SK-N-SH (cell line): ENCODE measurements at regions not wholly inside any gene's neighbourhood (a gene's known extent, or its start where the extent isn't known, plus 50 kb on each side); places are given as distances from the start of the nearest gene placed in this dataset.

ENCODE experiments used
- CTCF ChIA-PET: fragments of 300-600, 350-600 bp; formaldehyde crosslinking; extraction: SDS; loops from one replicate; lab custom pipeline; 2021; lab: Yijun Ruan, JAX
- POLR2A ChIA-PET: fragments of 350-600 bp; sonication (Branson Sonifier 250); formaldehyde crosslinking; extraction: SDS; loops from one replicate; lab custom pipeline; 2020; ENCODE audit warnings: antibody characterized with exemption, inconsistent platforms; lab: Yijun Ruan, JAX
- DNase-seq: peaks from one replicate; pipeline ENCODE4 v3.0.0; 2012
- H2AFZ ChIP-seq: fragments of 200-600 bp; sonication (generic); 2 replicates; pipeline ENCODE4 v1.8.1; 2016; ENCODE audit warnings: antibody characterized with exemption, mild to moderate bottlenecking, low read depth
- H3F3A ChIP-seq: fragments of 200-600 bp; sonication (generic); replicated peaks from 2 replicates; pipeline ENCODE3; 2016; ENCODE audit warnings: antibody characterized with exemption, mild to moderate bottlenecking; ENCODE audit not compliant: insufficient read depth
- H3K27ac ChIP-seq, 2 experiments: fragments of 200-500 bp in 1 of 2; fragments of 200-600 bp in 1 of 2; sonication (Bioruptor generic) in 1 of 2; sonication (generic), shearing (Covaris generic) in 1 of 2; 2 replicates each; pipeline versions ENCODE4 v1.5.1 to v1.6.1; 2014 to 2016; ENCODE audit warnings: low read depth in 2 of 2, inconsistent platforms in 1 of 2, low read length in 1 of 2, mild to moderate bottlenecking in 1 of 2, mixed read lengths in 1 of 2
- H3K27me3 ChIP-seq: fragments of 200-600 bp; sonication (generic), shearing (Covaris generic); 2 replicates; pipeline ENCODE4 v1.6.1; 2016; ENCODE audit warnings: mixed run types; ENCODE audit not compliant: insufficient read depth
- H3K36me3 ChIP-seq, 2 experiments: fragments of 200-500 bp in 1 of 2; fragments of 200-600 bp in 1 of 2; sonication (Bioruptor generic) in 1 of 2; sonication (generic) in 1 of 2; replicated peaks in 1 of 2; 2 replicates each; pipeline versions ENCODE3 to v1.5.1; 2014 to 2016; ENCODE audit warnings: low read length in 1 of 2, mild to moderate bottlenecking in 1 of 2; ENCODE audit not compliant: insufficient read depth in 2 of 2, control insufficient read depth in 1 of 2
- H3K4me1 ChIP-seq, 2 experiments: fragments of 200-500 bp in 1 of 2; fragments of 200-600 bp in 1 of 2; sonication (Bioruptor generic) in 1 of 2; sonication (generic), shearing (Covaris generic) in 1 of 2; 2 replicates each; pipeline versions ENCODE4 v1.5.1 to v1.6.1; 2014 to 2016; ENCODE audit warnings: low read depth in 1 of 2, low read length in 1 of 2, mixed run types in 1 of 2; ENCODE audit not compliant: insufficient read depth in 2 of 2, control insufficient read depth in 1 of 2
- H3K4me2 ChIP-seq: fragments of 200-600 bp; sonication (generic), shearing (Covaris generic); 2 replicates; pipeline ENCODE4 v1.6.1; 2017; ENCODE audit warnings: mixed run types
- H3K4me3 ChIP-seq, 2 experiments: fragments of 200-500 bp in 1 of 2; fragments of 200-600 bp in 1 of 2; sonication (Bioruptor generic) in 1 of 2; sonication (generic), shearing (Covaris generic) in 1 of 2; 2 replicates each; pipeline versions ENCODE4 v1.5.1 to v1.8.1; 2014 to 2016; ENCODE audit warnings: low read depth in 2 of 2, inconsistent platforms in 1 of 2, low read length in 1 of 2, mild to moderate bottlenecking in 1 of 2, mixed read lengths in 1 of 2, moderate library complexity in 1 of 2
- H3K79me2 ChIP-seq: fragments of 200-600 bp; sonication (generic); 2 replicates; pipeline ENCODE4 v1.8.1; 2017; ENCODE audit warnings: mild to moderate bottlenecking; ENCODE audit not compliant: insufficient read depth
- H3K9ac ChIP-seq: fragments of 200-600 bp; sonication (generic); 2 replicates; pipeline ENCODE4 v1.6.1; 2017; ENCODE audit warnings: mixed run types
- H3K9me2 ChIP-seq: fragments of 200-600 bp; sonication (generic); 2 replicates; pipeline ENCODE4 v1.6.1; 2017; ENCODE audit warnings: mixed run types
- H3K9me3 ChIP-seq: fragments of 200-600 bp; sonication (generic); 2 replicates; pipeline ENCODE4 v1.6.1; 2017; ENCODE audit warnings: mixed run types, mild to moderate bottlenecking, moderate library complexity
- H4K20me1 ChIP-seq: fragments of 200-600 bp; sonication (generic); 2 replicates; pipeline ENCODE4 v1.6.1; 2017; ENCODE audit warnings: mild to moderate bottlenecking, mixed run types; ENCODE audit not compliant: insufficient read depth
- EP300 ChIP-seq, 2 experiments: IDR thresholded peaks; 2 replicates each; pipeline versions ENCODE4 v1.4.0 to v1.6.1; 2012; ENCODE audit warnings: borderline replicate concordance in 1 of 2, low read depth in 1 of 2, low read length in 1 of 2
- FOSL2 ChIP-seq: IDR thresholded peaks from 2 replicates; pipeline ENCODE4 v1.4.0; 2012; ENCODE audit warnings: low read depth, mild to moderate bottlenecking, moderate library complexity, borderline replicate concordance
- GABPA ChIP-seq: IDR thresholded peaks from 2 replicates; pipeline ENCODE4 v1.4.0; 2012; ENCODE audit warnings: low read depth, mild to moderate bottlenecking
- GATA2 ChIP-seq: sonication (generic); formaldehyde crosslinking; IDR thresholded peaks from 2 replicates; pipeline ENCODE4 v1.5.0; 2020; ENCODE audit warnings: mild to moderate bottlenecking, missing genetic modification reagents
- JUND ChIP-seq: IDR thresholded peaks from 2 replicates; pipeline ENCODE4 v1.4.0; 2012
- MXI1 ChIP-seq: IDR thresholded peaks from 2 replicates; pipeline ENCODE4 v1.6.1; 2012; ENCODE audit warnings: mild to moderate bottlenecking, low read depth, low read length, improper control_type of control experiment
- NRF1 ChIP-seq: IDR thresholded peaks from 2 replicates; pipeline ENCODE4 v1.6.1; 2012; ENCODE audit warnings: low read depth, mild to moderate bottlenecking, low read length
- RAD21 ChIP-seq: IDR thresholded peaks from 2 replicates; pipeline ENCODE4 v1.6.1; 2012; ENCODE audit warnings: mild to moderate bottlenecking, low read length
- RFX5 ChIP-seq: IDR thresholded peaks from 2 replicates; pipeline ENCODE4 v1.6.1; 2012; ENCODE audit warnings: mild to moderate bottlenecking, improper control_type of control experiment, low read length
- SIN3A ChIP-seq: IDR thresholded peaks from 2 replicates; pipeline ENCODE4 v1.6.1; 2012; ENCODE audit warnings: low read depth, mild to moderate bottlenecking, low read length, moderate library complexity, borderline replicate concordance
- TCF12 ChIP-seq: IDR thresholded peaks from 2 replicates; pipeline ENCODE4 v1.4.0; 2012
- TEAD4 ChIP-seq: IDR thresholded peaks from 2 replicates; pipeline ENCODE4 v1.4.0; 2012; ENCODE audit warnings: mild to moderate bottlenecking, borderline replicate concordance; ENCODE audit not compliant: insufficient read depth
- WGBS: methylation state at CpG from one replicate; pipeline ENCODE4 v1.1.6; 2017; ENCODE audit warnings: low lambda C conversion rate; 5-methylcytosine and 5-hydroxymethylcytosine counted together
- TF ChIP-seq, protein P1 (sequence below): fragments of 150-350 bp; IDR thresholded peaks from 2 replicates; pipeline ENCODE4 v1.6.1; 2017; ENCODE audit warnings: antibody characterized with exemption, low read length, low read depth, borderline replicate concordance
- TF ChIP-seq, protein P2 (sequence below): IDR thresholded peaks from 2 replicates; pipeline ENCODE4 v1.4.0; 2012; ENCODE audit warnings: low read depth, borderline replicate concordance
- TF ChIP-seq, protein P3 (sequence below): IDR thresholded peaks from 2 replicates; pipeline ENCODE4; 2012
- TF ChIP-seq, protein P4 (sequence below): fragments of 200-600 bp; sonication (generic); IDR thresholded peaks from 2 replicates; pipeline ENCODE4 v1.6.1; 2017; ENCODE audit warnings: antibody characterized with exemption, mild to moderate bottlenecking, moderate library complexity

DNA sequence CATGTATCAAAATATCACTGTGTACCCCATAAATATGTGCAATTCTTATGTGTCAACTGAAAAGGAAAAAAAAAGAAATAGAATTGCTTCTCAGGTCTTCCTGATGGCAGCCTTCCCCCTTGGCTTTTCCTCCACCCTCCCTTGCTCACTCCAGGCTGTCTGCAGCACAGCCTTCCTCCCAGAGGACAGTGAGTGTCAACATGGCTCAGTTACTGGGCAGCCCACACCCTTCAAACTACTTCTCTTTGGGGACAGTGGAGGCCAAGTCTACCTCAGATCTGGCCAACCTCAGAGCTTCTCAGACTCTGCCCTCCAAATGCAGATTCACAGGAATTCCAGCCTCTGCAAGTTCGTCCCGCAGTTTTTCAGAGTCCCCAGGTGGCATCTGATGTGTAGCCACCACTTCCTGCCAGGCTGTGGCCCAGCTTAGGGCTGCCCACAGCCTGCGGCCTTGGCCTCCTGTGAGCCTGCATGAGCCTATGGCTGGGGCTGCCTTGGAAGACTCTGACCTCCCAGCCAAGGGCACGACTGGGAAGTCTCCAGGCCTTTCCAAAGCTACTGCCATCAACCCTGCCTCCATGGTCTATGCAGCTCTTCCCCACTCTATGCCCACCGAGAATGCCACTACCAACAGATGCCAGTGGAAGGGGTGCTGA is 148.0 kb upstream of the PWP1 start:
- WGBS = 48% methylated on average over 4 of the region's 5 CpGs
- Histone ChIP-seq H3K9me2 (no peaks in the 10 kb centered on the region), H2AFZ (no peak overlapping the region), H3K27ac (no peak overlapping the region), H3K9me3 (no peaks in the 10 kb centered on the region), H3K27me3 (no peaks in the 10 kb centered on the region), H3K4me3 (no peak overlapping the region), H3K36me3 (no peaks in the 10 kb centered on the region), H3K9ac (no peak overlapping the region), H3K4me2 (no peak overlapping the region), H3K79me2 (no peaks in the 10 kb centered on the region), H3F3A (no peaks in the 10 kb centered on the region), H4K20me1 (no peaks in the 10 kb centered on the region), H3K4me1 (no peaks in the 10 kb centered on the region)
- ChIA-PET POLR2A (no interaction called here), CTCF (interaction anchor here (1.0 to 1.5 kb wide), 3 partner anchors 9 to 70 kb away, joined by 3 to 4 read pairs (median 3); no protein-coding TSS in a partner anchor)
- DNase-seq = no peak
- TF ChIP-seq TEAD4 (no peak), NRF1 (no peak), SIN3A (no peak), RFX5 (no peak), GATA2 (no peak), JUND (no peak), FOSL2 (no peak), RAD21 (no peak), TCF12 (no peak), EP300 (IDR thresholded peaks at IDR 0.05; ENCODE audit: borderline replicate concordance in 1 of 2, low read depth in 1 of 2, low read length in 1 of 2) (no peak), MXI1 (no peak), GABPA (no peak)
- TF ChIP-seq, protein P1, sequence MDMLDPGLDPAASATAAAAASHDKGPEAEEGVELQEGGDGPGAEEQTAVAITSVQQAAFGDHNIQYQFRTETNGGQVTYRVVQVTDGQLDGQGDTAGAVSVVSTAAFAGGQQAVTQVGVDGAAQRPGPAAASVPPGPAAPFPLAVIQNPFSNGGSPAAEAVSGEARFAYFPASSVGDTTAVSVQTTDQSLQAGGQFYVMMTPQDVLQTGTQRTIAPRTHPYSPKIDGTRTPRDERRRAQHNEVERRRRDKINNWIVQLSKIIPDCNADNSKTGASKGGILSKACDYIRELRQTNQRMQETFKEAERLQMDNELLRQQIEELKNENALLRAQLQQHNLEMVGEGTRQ = no peak
- TF ChIP-seq, protein P2, sequence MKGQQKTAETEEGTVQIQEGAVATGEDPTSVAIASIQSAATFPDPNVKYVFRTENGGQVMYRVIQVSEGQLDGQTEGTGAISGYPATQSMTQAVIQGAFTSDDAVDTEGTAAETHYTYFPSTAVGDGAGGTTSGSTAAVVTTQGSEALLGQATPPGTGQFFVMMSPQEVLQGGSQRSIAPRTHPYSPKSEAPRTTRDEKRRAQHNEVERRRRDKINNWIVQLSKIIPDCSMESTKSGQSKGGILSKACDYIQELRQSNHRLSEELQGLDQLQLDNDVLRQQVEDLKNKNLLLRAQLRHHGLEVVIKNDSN = no peak
- TF ChIP-seq, protein P3, sequence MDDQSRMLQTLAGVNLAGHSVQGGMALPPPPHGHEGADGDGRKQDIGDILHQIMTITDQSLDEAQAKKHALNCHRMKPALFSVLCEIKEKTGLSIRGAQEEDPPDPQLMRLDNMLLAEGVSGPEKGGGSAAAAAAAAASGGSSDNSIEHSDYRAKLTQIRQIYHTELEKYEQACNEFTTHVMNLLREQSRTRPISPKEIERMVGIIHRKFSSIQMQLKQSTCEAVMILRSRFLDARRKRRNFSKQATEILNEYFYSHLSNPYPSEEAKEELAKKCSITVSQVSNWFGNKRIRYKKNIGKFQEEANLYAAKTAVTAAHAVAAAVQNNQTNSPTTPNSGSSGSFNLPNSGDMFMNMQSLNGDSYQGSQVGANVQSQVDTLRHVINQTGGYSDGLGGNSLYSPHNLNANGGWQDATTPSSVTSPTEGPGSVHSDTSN = no peak
- TF ChIP-seq, protein P4, sequence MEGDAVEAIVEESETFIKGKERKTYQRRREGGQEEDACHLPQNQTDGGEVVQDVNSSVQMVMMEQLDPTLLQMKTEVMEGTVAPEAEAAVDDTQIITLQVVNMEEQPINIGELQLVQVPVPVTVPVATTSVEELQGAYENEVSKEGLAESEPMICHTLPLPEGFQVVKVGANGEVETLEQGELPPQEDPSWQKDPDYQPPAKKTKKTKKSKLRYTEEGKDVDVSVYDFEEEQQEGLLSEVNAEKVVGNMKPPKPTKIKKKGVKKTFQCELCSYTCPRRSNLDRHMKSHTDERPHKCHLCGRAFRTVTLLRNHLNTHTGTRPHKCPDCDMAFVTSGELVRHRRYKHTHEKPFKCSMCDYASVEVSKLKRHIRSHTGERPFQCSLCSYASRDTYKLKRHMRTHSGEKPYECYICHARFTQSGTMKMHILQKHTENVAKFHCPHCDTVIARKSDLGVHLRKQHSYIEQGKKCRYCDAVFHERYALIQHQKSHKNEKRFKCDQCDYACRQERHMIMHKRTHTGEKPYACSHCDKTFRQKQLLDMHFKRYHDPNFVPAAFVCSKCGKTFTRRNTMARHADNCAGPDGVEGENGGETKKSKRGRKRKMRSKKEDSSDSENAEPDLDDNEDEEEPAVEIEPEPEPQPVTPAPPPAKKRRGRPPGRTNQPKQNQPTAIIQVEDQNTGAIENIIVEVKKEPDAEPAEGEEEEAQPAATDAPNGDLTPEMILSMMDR = no peak
